ENCODE measurements at regions not wholly inside any gene's neighbourhood (a gene's known extent, or its start where the extent isn't known, plus 50 kb on each side); places are given as distances from the start of the nearest gene placed in this dataset.

- DNase-seq (ENCODE audit: insufficient read length, low spot score) (no peak), FAIRE-seq (no peak)
These were observed 537.2 kb downstream of the NPHP4 start for GRCh38 chr1:5455056-5455455.

- no peak for FAIRE-seq
- no peak for DNase-seq (ENCODE audit: insufficient read length, low spot score)
These were observed 538.9 kb downstream of the NPHP4 start for GRCh38 chr1:5453347-5453746.

GRCh38 chr1:5451671-5452070 is 540.6 kb downstream of the NPHP4 start:
- DNase-seq (ENCODE audit: insufficient read length, low spot score) (no peak), FAIRE-seq (no peak)

DNA sequence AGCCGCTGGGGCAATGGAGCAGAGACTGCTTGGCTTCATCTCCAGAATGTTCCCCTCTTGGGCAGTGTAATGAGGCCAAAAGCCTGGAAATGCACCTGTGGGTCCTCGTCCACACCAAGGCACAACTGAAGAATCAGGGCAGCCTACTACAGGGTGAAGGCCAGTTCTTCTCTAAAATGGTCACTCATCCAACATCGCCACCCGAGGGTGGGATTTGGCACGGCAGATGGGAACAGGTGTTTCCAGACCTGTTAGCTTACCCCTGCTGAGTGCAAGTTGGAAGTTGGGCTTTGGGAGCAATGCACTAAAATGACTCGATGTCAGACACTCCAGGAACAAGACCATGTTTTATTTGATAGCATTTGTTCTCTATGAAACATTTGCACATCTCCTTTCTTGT is 543.7 kb downstream of the NPHP4 start:
- FAIRE-seq, result no peak
- DNase-seq (ENCODE audit: insufficient read length, low spot score), result no peak

DNA sequence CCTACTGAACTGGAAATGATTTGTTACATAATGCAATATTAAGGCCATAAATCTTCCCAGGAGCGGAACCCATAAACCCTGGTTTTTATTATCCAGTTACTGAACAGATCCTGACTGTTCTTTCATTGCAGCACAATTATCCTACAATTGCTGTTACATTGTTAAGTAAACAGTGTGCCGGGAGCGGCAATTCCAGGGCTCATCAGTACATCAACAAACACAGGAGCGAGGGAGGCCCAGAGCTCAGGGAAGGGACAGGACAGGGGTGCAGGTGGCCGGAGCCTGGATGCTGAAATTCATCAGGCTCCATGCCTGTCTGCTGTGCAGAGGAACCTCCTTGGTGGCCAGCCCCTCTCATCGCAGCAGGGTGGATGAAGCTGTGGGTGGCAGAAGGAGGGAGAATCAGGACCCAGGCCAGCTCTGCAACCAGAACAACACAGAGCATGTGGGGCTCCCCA is 544.7 kb downstream of the NPHP4 start:
- FAIRE-seq (no peak), DNase-seq (ENCODE audit: insufficient read length, low spot score) (no peak)

- FAIRE-seq, result no peak
- DNase-seq (ENCODE audit: insufficient read length, low spot score), result no peak
These were observed 547.8 kb downstream of the NPHP4 start for GRCh38 chr1:5444396-5444795.

GRCh38 chr1:5436808-5437207 is 555.4 kb downstream of the NPHP4 start:
- FAIRE-seq, result no peak
- no peak for DNase-seq (ENCODE audit: insufficient read length, low spot score)

- no peak for DNase-seq (ENCODE audit: insufficient read length, low spot score)
- no peak for FAIRE-seq
These were observed 556.8 kb downstream of the NPHP4 start for GRCh38 chr1:5435414-5435813.

DNA sequence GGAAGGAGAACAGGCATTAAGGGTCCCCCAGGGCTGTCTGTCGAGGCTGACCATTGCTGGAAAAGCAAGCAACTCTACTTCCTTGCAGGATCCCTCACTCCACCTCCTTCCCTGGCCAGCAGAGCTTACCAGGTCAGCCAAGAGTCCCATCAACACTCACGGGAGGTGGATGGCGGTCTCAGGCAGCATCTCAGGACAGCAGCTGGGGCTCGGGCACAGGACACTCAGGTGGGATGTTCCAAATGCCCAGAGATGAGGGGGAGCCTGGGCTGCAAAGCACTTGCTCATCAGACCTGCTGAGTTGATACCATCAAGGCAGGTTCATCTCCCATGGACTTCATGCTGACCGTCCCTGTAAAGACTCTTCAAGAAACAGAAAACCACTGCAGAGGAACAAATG is 559.8 kb downstream of the NPHP4 start:
- FAIRE-seq (no peak), DNase-seq (ENCODE audit: insufficient read length, low spot score) (no peak)

DNA sequence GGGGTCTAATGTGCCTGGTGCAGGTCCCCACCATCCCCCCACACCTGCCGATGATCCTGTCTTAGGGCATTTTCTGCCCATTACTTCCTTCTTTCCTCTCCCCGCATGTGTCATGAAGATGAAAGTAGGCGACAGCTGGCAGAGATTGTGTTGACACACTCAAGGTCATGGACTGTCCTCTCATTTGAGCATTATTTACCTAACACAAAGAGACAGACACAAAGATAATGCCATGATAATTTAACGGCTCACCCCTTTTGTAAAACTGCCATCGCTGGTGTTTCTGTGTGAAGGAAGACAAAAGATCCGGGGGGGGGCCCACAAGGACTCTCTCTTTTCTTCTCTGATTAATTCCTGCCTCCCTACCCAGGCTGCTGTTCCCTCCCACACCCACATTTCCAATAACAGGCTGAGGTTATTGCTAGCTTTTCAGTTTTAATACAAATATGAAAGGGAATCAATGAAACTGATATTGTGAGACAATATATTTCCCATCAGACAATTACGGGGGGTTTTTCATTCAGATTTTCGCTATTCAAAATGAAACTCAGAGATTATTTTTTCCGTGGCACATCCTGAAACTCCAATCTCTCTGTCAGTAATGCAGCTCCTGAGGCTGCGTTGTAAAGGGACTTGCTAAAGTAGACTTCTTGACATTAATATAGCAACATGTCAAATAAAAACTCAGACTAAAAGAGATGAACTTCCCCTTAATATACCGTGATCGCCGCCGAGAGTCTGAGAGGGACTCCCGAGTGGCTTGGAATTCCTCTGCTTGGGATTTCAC is 561.1 kb downstream of the NPHP4 start:
- no peak for FAIRE-seq
- DNase-seq (ENCODE audit: insufficient read length, low spot score), result no peak

DNA sequence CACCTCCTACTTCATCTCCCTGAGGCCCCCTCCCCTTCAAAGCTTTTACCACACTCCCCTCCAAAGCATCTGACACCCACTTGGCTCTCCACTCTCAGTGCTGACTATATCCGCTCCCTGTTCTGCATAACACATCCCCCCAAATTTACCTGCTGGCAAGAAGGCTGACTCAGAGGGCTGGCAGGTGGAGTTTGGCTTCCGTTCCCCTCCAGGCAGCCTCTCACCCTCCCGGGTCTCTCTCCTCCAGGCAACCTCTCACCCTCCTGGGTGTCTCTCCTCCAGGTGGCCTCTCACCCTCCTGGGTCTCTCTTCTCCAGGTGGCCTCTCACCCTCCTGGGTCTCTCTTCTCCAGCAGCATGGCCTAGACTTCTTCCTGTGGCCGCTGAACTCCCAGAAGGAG is 562.1 kb downstream of the NPHP4 start:
- no peak for DNase-seq (ENCODE audit: insufficient read length, low spot score)
- FAIRE-seq, result no peak

GRCh38 chr1:5428351-5428750 is 563.9 kb downstream of the NPHP4 start:
- DNase-seq (ENCODE audit: insufficient read length, low spot score) (no peak), FAIRE-seq (no peak)

DNA sequence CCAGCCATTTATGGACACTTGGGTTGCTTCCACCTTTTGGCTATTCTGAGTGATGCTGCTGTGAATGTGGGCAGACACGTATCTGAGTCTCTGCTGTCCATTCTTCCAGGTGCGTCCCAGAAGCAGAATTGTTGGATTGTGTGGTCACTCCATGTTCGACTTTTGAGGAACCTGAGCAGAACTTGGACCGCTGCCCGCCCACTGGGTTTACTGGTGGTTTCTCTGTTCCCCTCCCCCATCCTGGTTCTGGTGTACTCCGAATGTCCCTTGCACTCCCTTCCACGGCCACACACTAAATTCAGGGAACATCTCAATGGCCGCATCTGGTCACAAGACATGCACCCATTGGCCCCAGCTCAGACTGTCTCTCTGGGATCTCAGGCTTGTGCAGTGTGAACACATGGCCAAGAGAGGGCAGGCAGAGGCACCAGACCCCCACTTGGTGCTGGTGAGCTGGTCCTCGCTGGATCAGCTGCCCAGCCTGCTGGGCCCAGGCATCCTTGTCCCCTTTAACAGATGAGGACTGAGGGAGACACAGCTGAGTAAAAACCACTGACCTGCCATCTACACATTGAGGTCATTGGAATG is 565.1 kb downstream of the NPHP4 start:
- FAIRE-seq (no peak), DNase-seq (ENCODE audit: insufficient read length, low spot score) (no peak)

DNA sequence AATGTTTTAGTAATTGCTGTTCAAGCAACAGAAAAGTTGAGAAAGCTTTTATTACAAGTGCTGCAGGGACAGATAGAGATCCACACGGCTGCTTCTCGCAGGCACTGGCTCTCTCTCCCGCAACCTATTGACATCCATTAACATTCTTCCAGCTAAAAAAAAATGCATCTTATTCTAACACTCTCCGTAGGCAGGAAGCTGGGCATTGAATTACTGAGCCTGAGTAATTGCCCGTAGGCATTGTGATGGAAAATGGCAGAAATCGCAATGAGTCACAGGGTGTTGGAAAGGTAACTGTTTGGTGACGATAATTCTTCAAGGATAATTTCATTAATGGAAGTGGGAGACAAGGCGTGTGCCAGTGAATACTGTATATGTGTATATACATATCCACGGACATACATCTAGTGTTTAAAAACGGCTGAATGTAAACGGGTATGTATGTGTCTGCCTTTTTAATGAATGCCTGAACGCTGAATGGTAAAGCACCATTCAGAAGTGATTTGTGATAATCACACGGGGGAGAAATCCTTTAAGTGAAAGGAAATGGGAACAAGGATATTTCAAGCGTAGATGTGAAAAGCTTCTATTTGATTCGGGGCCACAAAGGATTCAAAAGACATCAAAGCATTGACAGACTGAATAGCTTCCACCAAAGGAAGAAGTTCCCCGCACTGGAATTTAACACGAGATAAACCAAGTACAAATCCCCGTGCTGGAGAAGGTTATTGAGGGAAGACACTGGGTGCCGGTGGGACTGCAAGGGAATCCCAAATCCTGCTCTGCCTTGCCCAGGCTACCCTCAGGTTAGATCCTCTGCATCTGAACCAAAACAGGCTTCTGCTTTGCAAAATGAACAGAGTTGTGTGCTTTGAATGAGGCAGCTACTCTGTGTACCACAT is 567.2 kb downstream of the NPHP4 start:
- FAIRE-seq (no peak), DNase-seq (ENCODE audit: insufficient read length, low spot score) (no peak)

DNA sequence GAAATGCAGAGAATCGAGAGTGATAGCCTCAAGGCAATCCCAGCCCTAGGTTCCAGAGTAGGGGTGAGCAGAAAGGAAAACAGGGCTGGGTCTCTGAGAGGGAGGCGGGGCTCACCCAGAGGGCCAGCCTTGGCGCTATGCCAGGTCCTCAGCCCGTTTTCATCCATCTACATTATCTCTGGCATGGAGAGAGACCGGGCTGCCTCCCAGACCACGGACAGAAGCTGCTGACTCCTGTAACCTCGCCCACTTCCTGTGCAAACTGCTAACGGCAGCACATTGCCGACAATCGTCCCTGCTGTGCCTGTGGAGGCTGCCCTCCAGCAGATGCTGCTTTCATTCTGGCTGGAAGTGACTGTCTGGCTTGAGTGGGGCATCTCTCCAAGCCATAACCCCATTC is 569.1 kb downstream of the NPHP4 start:
- no peak for DNase-seq (ENCODE audit: insufficient read length, low spot score)

DNA sequence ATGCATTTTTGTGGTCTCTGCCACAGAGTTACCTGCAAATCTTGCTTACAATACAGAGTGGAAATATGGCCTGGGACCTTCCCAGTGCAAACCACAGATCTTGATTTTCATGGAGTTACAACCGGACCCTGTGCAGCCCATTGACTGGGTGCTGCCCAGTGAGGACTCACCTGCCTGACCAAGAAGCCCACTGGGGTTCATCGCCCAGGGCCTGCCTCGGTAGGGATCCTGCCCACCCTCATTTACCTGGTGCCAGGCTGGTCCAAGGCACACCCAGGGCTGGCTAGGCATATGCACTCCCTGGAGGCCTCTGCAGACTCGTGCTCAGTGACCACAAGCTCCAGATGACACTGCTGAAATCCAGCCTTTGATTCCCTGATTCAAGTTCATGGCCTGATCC is 572.7 kb downstream of the NPHP4 start:
- DNase-seq (ENCODE audit: insufficient read length, low spot score), result no peak
- FAIRE-seq, result no peak

More for the DNA sequence above, 569.1 kb downstream of the NPHP4 start:
- no peak for FAIRE-seq

GRCh38 chr1:5416518-5416917 is 575.7 kb downstream of the NPHP4 start:
- DNase-seq (ENCODE audit: insufficient read length, low spot score) (no peak), FAIRE-seq (no peak)

GRCh38 chr1:5415606-5416005 is 576.6 kb downstream of the NPHP4 start:
- no peak for FAIRE-seq

DNA sequence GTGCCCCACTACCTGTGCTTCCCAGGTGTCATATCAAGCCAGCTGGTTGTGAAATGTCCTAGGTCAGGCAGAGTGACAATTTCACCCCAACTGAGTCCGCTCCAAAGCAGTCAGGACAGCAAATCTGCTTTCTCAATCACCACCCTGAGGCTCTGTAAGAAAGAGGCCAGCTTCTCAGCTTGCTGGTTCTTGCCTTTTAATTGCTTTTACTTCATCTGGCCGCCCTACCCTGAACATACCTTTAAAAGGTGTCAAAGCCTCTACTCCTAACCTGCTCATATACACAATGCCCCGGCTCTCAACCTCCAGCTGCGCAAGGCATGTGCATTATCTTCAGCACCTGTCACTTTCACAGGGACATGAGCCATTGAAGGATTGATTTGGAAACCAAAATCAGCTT is 581.6 kb downstream of the NPHP4 start:
- no peak for FAIRE-seq

More at GRCh38 chr1:5415606-5416005, 576.6 kb downstream of the NPHP4 start:
- no peak for DNase-seq (ENCODE audit: insufficient read length, low spot score)

GRCh38 chr1:5408401-5408800 is 583.8 kb downstream of the NPHP4 start:
- FAIRE-seq (no peak), DNase-seq (ENCODE audit: insufficient read length, low spot score) (no peak)

More for the DNA sequence above, 581.6 kb downstream of the NPHP4 start:
- no peak for DNase-seq (ENCODE audit: insufficient read length, low spot score)

GRCh38 chr1:5405263-5405662 is 587.0 kb downstream of the NPHP4 start:
- FAIRE-seq (no peak), DNase-seq (ENCODE audit: insufficient read length, low spot score) (no peak)

Data from GM19239 (cell line).